Islet of Langerhans (tissue), 1 donor: ENCODE measurements at regions not wholly inside any gene's neighbourhood (a gene's known extent, or its start where the extent isn't known, plus 50 kb on each side); places are given as distances from the start of the nearest gene placed in this dataset.
"Not testable (repeated sequence)": the region's sequence is repeated elsewhere in the genome, so short reads cannot be mapped to it uniquely, and the experiment has no call there.

Experiments used
- FAIRE-seq: peaks from one replicate; lab custom pipeline; 2011; peaks lifted over from hg19 to GRCh38; lab: Jason Lieb, UNC

- FAIRE-seq = not testable (repeated sequence)
These were observed 86.7 kb upstream of the CDC42EP3 start for GRCh38 chr2:37758141-37758601.

GRCh38 chr2:37759989-37760388 is 88.5 kb upstream of the CDC42EP3 start:
- FAIRE-seq = not testable (repeated sequence)

DNA sequence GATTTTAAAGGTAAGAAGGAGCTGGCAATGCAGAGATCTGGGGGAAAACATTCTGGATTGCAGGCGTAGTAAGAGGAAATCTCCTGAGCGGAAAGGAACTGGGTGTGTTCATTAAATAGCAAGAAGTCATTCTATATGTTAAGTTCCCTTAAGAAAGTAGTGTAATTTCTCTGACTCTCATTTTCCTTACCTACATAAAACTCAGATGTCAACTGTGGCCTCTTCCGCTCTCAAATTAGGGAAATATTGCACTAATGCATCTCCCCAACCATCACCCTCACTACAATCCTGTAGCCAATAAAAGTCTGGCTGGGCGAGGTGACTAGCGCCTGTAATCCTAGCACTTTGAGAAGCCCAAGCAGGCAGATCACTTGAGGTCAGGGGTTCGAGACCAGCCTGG is 89.0 kb upstream of the CDC42EP3 start:
- no peak for FAIRE-seq

DNA sequence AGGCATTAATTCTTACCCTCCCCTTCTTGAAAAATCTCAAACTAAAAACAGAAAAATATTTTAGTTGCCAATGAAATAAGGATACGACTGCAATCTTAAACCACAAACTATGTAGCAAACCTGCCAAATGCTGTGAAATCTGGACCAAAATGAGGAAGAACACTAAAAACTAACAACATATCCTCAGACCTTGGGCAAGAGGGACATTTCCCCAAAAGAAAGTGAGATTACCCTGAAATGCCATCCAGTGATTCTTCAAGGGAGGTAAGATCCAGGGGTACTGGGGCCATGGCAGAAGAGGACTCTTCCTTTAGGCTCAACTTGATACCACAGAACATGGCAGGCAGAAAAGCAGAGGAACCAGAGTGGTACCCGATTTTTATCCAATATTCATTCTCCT is 90.8 kb upstream of the CDC42EP3 start:
- FAIRE-seq = not testable (repeated sequence)

DNA sequence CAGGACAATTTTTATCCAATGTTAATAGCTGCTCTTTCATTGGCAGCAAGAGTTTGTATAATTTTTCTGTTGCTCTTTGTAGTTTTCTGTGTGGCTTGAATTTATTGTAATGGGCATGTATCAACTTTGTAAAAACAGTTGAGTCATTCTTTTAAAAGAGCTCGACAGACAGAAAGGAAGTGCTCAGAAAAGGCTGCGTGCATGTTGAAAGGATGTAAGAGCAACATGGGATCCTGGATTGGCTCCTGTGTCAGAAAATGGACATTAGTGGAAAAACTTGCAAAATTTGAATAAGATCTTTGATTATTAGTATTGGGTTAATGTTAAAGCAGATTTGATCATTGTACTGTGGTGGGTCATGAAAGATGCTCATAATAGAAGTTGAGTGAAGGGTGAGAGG is 93.3 kb upstream of the CDC42EP3 start:
- FAIRE-seq = peak; percentile 27

GRCh38 chr2:37766106-37766505 is 94.7 kb upstream of the CDC42EP3 start:
- no peak for FAIRE-seq

DNA sequence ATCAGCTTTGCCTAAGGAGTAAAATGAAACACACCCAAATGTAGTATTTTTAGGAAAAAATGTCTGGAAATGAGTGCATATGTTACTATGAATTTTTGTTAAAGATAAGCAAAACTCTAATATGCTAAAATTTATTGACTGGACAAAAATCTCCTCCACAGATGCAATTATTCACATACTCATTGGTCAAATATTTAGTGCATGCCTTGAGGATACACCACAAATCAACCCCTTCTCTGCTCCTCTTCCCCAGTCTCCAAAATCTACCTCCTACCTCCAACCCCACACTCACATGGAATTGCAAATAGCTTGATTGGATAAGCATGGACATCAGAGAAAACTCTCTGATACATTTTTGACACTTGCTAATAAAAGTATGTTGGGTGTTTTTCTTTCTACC is 95.6 kb upstream of the CDC42EP3 start:
- no peak for FAIRE-seq

DNA sequence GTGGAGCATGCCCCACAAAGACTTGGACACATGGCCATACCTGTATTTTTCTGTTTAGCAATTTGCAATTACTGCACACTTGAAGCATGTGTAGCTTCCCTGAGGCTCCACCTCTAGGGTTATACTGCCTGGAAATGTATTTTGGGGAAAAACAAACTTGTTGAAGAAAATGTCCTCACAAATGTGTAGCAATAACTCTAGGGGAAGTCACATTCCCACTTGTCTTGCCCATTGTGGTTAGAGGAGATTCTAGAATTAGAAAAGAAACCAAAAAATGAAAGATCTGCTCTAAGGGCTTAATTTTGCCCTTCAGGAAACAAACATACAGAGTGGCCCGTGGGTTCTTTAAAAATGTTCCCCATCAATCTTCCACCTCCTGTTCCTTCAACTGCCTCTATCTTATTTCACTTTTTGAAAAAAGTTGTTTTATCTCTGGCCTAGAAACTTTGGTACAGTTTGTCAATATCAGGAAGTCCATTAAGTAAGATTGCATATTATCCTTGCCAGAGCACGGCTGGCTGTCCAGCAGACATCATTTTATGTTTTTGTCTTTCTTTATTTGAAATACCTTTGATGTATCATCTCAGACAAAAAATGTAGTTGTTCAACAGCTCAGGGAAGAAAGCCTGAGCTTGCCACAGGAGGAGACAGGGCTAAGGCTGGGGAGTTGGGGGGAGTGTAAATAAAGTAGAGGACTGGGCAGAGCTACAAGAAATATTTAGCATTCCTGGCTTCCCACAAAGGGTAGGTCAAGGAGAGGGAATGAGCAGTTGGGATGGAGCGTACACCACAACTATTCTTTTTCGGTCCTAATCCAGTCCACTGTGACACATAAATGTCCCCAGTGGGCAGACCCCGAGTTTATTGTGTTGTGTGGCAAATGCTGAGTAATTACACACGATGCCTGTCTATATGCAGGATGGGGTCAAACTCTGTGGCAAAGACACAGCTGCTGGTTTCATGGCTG is 96.8 kb upstream of the CDC42EP3 start:
- no peak for FAIRE-seq

DNA sequence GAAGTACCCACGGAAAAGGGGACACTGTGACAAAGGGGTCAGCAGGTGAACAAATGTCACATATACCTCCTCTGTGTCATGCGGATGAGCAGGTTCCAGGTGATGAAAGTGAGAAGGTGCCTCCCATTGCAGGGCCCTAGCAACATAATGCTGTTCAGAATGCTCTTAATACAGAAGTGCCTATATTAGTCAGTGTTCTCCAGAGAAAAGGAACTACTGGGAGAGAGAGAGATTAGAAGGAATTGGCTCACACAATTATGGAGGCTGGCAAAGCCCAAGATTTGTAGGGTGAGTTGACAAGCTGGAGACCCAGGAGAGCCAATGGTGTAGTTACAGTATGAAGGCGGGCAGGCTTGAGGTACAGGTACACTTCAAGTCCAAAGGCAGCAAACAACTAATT is 98.1 kb upstream of the CDC42EP3 start:
- no peak for FAIRE-seq

- FAIRE-seq = no peak
These were observed 99.4 kb upstream of the CDC42EP3 start for GRCh38 chr2:37770797-37771196.

DNA sequence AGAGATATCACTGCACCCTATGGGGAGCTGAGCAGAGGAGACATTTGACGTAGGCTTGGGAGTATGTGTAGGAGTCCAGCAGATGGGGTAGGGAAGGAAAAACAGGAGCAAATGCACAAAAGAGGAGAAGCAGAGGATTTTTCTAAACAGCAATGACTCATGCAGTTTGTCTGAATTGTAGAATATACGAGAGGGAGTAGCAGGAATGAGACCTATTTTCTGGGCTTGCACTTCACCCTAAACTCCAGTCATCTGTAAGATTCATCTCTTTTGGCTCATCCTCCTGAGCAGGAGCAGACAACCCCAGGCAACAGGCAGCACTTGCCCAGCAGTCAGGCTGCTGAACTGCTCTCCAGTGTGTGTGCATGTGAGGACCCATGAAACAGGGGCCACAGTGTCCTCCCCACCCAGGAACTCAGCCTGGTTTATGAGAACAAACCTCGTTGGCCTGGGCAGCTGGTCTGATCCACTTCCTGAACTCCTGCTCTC is 100.2 kb upstream of the CDC42EP3 start:
- no peak for FAIRE-seq

GRCh38 chr2:37773371-37774130 is 102.1 kb upstream of the CDC42EP3 start:
- no peak for FAIRE-seq

- FAIRE-seq = not testable (repeated sequence)
These were observed 102.9 kb upstream of the CDC42EP3 start for GRCh38 chr2:37774171-37774944.

- FAIRE-seq = no peak
These were observed 103.8 kb upstream of the CDC42EP3 start for GRCh38 chr2:37774976-37775907.

DNA sequence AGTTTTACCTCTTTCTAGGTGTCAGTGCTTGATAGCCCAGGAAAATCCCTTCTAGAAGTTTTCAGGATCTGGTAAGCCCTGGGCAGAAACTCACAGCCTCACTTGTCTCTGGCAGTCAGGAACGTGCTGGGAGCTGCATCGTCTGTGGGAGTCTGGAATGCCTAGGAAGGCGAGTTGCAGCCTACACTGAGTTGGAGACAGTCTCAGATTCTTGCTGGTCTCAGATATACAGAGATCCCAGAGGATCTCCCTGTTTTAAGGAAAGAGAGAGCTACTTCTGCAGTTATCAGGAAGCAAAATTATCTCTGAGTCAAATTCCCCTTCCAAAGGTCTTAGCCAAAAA is 104.4 kb upstream of the CDC42EP3 start:
- FAIRE-seq = no peak

DNA sequence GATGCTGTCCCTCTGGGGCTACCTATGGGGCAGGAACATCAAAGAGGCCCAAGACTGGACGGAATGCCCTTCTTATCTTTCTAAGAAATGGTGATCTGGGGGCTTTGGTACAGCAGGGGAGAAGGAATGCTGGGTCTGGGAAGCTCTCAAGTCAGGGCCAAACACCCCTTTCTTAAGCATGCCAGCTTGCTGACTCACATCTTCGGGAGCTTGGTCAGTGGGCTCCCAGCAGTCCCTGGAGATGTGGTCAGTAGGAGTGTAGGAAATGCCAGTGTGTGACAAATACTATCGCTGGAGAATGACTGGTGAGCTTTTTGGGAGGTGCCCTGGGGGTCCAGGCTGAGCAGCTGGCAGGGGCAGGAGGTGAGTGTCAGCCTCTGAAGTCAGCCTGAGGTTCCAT is 105.0 kb upstream of the CDC42EP3 start:
- no peak for FAIRE-seq

DNA sequence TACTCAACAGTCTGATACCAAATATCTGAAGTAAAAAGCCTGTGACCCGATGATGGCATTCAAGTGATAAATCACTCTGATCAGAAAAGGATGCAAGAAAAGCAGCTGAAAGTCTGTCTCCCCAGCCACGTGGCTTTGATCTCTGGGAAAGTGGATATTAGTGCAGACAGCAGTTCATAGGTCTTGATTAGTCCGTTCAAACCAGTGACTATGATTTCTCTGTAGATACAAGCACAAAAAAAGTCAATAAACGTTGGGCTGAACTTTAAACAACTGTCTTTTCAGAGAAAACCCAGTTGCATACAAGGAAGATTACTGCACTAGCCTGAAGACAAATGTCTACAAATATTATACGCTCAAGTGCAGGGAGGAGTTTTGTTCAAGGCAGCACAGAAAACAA is 107.7 kb upstream of the CDC42EP3 start:
- no peak for FAIRE-seq

GRCh38 chr2:37779611-37780386 is 108.4 kb upstream of the CDC42EP3 start:
- FAIRE-seq = no peak

DNA sequence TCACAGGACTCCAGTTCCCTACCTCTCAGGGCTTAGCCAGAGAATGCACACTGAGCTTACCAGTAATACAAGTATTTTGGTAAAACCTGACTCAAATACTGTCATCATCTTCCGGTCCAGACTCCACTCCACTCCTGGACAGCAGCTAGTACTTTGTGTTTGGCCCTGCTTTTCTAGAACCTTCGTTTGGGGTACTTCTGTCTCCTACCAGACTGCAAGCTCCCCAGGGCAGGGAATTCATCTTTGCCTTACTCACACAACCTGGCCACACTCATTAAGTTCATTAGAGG is 108.9 kb upstream of the CDC42EP3 start:
- no peak for FAIRE-seq

DNA sequence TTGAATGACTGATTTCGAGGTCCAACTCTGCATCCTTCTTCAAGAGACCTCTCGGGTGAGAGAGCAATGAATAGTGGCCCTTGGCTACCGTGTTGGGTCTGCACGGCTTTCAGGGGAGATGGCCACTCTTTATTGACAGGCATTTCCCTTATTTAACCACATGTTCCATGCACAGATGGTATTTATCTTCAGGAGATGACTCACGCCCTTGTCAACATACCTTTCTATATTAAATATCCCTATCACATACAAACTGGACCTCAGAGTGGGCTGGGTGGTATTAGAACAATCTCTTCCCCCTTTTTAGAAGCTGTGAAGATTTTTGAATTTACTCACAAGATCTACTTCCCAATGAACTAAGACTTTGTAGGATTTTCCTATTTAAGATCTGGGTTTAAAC is 109.6 kb upstream of the CDC42EP3 start:
- no peak for FAIRE-seq
